CD4-positive, alpha-beta T cell treated with Interleukin-6 at 100 ng/mL for 8 hours (primary cell): ENCODE measurements at regions not wholly inside any gene's neighbourhood (a gene's known extent, or its start where the extent isn't known, plus 50 kb on each side); places are given as distances from the start of the nearest gene placed in this dataset.

Experiments used
- DNase-seq: peaks from one replicate; pipeline ENCODE4 v3.0.0-alpha.2; 2020; ENCODE audit warnings: mixed read lengths, low spot score

DNA sequence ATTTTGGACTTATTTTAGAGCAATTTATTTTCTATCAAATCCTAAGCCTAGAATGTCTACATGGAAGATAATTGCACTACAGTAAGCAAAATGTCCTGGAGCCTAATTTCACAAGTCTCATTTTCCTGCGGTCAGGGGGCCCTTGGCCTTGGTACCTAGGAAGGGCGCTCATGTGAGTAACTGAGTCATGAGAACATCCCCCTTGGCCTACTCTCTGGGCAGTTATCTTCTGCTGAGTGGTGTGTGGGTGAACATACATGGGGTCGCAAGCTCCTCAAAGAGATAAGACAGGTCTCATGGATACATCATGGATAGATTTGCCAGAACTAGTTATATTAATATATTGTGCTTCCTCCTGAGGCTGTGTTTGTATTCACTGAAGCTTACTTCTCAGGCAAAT is 211.2 kb upstream of the MARCKS start:
- no peak for DNase-seq

DNA sequence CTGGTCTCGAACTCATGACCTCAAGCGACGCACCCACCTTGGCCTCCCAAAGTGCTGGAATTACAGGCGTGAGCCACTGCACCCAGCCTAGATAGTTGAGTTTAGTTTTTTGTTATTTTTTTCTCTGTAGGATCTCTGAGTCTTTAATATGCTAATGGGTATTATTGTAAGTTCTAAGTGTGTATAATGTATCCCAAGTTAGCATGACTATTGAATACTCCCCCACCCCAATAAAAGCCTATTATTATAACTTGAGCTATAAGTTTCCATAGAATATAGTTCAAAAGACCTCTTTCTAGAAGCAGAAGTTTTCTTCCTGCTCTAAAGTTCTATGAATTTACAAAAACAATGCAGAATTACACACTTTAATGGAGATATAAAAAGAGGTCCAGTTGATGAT is 210.4 kb upstream of the MARCKS start:
- no peak for DNase-seq

DNA sequence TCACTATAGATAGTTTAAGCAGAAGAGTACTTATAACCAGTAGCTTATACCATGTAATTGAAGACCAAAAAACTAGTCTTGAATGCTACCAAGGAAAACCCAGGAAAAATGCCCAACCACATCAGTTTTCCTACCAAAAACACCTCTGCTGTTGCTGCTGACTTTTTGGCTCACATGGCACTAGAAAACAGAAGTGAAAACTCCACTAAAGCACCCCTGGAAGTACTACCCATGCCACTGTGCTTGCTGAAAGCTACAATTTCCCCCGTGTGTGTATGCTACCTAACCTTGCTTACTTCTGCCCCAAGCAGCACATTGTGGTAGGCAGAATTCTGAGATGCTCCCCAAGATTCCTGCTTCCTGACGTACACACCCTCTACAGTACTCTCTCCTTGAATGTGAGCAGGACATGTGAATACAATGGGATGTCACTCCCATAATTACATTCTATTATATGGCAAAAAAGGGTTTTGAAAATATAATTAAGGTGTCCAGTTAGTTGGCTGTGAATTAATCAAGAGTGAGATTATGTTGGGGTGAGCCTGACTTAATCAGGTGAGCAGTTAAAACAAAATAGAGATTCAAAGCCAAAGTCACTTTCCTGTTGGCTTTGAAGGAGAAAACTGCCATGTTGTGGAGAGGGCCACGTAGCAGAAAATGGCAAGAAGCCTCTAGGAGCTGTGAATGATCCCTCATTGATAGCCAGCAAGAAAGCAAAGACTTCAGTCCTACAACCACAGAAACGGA is 209.8 kb upstream of the MARCKS start:
- no peak for DNase-seq

DNA sequence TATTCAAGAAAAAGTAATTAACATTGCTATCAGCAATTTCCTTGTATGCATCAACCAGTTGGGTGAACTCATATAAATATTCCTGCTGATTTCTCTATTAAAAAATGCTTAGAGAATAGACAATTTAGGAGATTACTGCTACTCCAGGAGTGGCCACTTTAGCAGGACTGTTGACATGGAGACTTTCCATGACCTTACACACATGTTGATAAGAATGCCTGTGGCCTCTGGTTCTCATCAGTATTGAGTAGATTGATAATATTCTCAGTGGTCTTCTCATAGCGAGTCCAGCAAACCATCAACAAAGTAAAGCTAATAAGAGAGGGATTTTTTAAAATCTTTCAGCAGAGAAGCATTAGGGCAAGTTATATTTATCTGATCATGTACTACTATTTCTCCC is 208.4 kb upstream of the MARCKS start:
- no peak for DNase-seq

DNA sequence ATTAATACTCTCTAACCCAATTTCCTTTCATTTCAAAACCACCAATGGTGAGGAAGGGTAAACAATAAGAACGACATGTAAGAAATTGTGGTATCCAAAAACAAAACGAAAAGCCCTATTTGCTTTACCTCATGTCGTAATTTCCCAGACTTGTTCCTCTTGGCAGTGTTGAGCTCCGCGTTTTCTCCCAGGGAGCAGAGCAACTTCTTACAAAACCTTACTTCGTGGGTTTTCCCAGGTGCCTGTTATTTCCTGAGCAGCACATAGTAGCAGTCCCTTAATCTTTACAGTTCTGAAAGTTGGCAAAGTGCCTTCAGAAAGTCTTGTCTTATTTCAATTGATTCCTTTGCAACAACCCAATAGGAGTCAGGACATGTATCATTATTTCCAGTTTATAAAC is 207.9 kb upstream of the MARCKS start:
- DNase-seq, result no peak

DNA sequence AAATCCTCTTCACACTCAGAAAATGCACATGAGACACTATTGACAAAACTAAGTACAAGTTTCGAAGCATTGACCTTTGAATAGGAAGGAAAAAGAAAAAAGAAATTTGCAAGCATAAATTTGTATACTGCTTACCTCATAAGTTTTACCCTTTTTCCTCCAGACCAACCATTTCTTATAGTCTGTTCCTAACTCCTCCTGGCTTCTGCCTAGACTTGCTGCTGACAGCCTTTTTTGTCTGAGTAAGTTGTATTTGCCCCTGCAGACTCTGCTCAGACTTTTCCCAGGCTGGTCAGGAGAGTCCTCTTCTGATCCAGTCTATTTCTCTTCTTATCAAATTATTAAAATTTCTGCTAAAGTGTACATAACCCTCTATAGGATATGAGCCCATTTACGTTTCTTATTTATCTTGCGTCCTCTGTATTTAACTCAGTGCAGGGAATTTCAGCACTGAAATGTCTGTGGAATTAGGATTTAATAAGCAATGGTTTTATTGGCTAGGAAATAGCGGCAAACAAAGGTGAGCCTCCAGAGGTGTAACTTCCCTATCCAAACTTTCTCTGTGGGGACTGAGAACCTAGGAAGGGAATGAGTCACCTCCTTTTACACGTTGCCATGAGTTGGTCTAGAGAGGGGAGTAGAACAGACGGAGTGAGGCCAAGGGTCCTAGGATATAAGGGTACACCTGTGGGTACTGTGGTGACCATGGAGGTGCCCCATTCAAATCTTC is 207.1 kb upstream of the MARCKS start:
- no peak for DNase-seq

DNA sequence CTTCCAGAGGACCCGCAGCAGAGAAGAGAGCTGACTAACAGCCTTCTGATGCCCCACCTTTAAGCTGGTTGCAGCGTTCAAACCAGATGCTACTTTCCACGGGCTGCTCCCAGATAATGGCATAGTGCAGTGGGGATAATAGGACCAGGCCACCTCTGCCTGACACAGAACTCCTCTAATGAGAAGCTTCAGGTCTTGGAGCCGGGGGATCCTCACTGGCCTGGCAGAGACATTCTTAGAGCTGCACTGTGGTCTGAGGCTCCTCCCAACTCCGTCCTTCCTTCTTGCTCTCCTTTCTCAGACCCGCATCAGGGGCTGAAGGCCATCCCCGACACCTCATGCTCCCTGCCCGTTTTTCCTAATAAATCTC is 206.6 kb upstream of the MARCKS start:
- DNase-seq, result no peak

DNA sequence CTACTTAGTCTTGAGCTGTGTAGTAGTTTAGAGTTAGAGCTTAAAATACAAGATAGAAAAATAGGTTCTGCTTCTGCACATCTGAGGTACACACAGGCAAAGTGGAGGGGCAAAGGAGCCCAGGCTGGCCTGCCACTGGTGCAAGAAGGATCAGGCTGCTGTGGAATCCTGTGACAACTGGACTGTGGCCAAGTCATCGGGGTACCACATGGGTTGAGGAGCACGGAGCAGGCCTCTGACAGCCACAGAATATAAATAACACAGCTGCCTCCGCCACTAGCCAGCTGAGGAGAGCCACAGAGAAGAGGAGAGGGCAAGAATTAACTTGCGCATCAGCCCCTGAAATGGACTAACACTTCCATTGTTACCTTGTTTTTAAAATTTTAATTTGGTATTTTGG is 206.0 kb upstream of the MARCKS start:
- DNase-seq, result no peak

DNA sequence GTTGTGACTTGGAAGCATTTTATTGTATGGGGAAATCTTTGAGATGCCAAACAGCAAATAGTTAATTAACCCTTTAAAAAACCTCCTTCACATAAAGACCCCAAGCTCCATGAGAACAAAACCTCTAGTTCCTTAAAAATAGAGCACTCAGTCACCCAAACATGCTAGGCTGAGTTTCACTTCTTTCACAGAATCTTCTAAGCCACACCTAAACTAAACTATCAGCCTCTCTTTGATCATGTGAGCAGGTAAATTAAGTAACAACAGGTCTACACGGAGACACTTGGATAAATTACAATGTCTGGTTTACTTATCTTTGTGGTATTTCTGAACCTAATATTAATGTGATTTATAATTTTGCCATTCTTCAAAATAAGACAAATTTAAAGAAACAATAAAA is 205.2 kb upstream of the MARCKS start:
- no peak for DNase-seq

DNA sequence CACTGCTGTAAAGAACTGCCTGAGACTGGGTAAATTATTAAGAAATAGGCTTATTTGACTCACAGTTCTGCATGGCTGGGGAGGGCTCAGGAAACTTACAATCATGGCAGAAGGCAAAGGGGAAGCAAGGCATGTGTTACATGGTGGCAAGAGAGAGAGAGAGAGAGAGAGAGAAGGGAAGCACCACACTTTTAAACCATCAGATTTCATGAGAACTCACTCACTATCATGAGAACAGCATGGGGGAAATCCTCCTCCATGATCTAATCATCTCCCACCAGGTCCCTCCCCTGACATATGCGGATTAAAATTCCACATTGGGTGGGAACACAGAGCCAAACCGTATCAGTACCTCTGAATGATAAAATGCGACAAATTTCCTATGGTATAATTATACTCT is 203.9 kb upstream of the MARCKS start:
- DNase-seq, result no peak

DNA sequence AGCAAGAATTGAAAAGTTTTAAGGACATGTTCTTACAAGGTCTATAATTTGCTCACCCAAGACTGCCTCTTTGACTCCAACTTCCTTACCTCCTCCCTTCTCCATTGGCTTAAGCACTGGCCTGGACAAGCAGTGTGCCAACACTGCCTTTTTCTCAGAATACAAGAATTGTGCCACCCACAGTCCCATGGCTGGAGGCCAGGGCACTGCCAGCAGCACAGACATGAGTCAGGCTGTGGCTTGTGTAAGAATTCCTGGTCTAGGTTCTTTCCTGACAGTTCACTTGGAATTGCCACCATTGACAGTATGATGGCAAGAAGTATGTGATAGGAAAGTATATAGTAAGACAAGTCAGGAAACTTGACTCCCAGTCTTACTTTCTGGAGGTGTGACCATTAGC is 202.7 kb upstream of the MARCKS start:
- no peak for DNase-seq

DNA sequence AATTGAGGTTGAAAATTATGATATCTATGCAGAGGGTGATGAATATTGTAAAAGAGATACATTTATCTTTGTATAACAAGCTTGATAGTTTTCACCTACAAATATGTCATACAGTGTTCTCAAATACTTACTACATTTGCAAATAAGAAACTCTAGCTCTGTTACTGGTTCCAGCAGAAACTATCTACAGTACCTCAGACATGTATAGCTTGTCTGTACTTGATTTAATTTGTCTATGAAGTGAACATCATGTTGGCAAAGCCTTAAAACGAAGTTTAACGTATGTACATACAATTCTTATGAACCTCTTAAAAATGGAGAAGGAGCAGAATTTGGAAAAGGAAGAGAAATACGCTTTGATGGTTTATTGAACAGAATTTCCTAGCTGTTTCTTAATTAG is 201.4 kb upstream of the MARCKS start:
- DNase-seq, result no peak

DNA sequence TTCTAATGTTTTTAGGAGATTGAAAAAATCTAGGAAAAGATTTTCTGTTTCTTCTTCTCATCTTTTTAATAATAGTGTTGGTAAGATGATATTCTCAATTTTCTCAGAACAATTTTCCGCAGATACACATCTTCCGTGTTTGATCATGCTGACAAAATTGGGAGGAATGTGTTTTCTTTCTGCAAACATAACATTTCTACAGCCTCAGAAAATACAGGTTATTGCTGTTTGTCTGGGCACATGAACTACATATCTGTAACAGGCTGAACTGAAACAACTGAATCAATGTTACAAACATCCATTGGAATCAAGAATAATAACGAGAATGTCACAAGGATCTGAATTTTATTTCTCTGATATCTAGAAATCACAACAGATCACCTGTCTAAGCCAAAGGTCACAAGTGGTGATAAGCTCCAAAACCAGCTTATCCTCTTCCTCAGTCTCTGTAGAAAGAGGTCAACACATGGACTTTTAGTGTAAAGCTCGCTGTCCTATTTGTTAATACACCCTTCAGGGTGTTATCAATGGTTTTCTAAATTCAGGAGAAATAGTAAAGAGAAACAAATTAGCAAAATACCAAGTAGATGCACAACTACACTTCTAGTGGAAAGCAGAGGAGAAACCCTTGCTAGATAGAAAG is 197.3 kb upstream of the MARCKS start:
- DNase-seq, result no peak

DNA sequence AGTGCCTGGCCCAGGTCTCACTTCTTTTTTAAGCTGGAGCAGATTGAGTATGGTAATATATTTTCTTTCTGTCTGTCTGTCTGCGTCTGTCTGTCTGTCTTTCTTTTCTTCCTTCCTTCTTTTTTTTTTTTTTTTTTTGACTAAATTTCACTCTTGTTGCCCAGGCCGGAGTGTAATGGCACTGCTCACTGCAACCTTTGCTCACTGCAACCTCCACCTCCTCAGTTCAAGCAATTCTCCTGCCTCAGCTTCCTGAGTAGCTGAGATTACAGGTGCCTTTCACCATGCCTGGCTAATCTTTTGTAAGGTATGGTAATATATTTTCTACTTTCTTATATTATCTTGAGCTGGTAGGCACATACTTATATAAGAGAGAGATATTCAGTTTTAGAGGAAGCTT is 196.3 kb upstream of the MARCKS start:
- DNase-seq, result no peak

DNA sequence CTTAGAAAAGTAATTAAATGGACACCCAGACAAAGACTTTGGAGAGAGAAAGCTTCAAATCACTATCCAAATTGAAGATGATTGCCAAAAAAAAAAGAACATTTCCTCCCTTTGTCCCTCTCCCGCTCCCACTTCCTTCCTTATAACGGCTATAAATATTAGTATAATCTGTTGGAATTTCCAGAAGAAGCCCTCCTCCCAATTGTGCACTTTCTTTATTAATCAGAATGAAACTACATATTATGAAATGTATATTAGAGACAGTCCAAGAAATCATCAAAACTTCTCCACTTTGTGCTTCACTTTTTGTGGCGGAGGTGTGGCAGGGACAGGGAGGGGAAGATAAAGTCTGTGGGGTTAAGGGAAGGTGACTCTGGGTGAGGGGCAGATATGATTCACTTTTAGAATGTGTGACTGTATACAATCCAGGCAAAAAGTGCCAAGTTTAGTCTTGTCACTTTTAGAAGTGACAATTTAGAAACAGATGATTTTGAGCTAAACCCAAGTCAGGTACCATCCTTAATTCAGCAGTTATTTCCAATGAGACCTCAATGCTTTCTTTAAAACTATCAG is 195.0 kb upstream of the MARCKS start:
- no peak for DNase-seq

DNA sequence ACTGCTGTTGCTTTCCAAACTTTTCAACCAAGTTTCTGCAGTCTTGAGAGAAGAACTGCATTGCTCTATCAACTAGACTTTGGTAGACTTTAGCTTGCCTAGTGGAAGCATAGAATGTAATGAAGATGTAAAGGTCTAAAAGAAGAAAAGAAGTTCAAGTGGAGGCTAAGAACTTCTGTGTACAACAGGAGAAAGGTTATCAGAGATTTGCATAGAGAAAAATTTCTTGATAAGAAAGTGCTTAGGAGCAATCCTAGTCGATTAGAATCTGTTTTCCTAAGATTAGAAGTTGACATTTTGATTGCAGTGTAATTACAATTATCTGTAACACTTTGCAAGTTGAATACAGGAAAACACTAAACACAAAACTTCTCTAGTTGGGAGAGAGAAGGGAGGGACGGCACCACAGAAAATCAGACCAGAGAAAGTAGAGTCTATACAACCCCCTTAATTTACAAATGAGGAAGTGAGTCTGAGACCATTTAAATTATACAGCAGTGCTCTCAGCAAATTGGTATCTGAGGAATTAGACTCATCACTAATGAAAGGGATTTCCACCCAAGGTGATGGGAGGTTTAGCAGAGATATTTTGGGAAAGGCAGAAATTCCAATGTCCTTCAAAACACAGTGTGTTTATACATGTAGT is 194.3 kb upstream of the MARCKS start:
- DNase-seq, result no peak

DNA sequence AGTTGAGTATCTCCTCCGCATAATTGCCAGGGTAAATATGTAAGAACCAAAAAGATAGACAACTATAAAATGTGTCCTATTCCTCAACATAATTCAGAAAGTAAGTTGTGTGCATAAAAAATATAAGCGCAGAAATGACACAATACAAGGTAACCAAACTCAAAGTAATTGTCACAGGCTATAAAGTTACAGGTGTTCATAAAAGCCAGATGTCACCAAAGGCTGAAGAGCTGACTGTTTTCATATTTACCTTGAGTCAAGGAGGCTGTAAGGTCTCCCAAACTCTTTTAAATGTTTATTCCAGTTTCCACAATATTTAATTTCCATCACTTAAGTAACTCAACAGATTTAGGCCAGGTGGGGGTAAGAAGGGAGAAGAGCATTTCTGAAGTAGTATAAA is 192.2 kb upstream of the MARCKS start:
- DNase-seq, result no peak

DNA sequence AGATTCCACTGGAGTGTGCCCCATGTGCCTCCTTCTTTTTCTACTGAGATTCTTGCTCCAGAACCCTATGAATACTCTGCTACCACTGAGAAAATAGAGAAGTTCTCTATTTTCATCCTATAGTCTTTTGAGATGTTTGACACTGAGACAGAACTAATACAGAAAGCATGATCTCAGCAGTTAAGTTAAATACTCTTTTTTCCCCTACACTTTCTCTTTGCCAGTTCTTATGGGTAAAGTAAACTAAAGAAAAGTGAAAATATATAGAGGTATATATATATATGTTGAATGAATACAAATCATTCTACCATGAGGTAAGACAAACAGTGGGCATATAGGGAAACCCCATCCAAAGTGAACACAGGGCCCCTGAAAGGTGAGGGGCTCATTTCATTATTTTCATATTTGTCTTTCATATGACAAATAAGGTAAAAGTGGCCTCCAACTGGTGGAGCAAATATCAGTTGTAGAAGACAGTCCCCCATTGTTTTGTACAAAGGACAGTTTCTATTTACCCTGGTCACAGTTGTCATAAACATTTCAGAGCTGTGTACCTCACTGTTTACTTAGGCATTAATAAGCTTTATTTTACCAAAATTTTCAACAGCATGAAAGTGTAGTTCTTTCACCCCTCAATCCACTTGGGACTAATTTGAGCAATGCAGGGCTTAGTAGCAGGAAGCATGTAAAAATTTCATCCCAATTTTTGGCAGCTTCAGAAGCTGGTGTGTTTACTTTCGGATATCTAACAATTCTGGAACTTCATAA is 188.3 kb upstream of the MARCKS start:
- no peak for DNase-seq

DNA sequence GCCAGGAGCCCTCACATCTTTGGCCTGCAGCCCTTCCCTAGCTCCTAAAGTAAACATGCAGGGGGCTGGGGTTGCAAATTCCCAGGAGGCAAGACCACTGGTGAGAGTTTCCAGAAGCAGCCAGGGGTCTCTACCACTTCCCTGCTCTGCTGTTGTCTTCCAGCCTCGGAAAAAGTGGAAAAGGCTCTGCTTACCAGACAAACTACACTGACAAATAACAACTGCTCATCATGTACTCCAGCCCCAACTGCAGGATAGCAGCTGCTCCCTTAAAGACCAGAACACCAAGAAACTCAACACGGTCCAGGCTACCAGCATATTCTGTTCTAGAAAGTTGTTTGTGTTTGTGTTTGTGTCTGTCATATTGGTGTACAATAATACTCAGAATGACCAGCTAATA is 187.5 kb upstream of the MARCKS start:
- DNase-seq, result no peak

DNA sequence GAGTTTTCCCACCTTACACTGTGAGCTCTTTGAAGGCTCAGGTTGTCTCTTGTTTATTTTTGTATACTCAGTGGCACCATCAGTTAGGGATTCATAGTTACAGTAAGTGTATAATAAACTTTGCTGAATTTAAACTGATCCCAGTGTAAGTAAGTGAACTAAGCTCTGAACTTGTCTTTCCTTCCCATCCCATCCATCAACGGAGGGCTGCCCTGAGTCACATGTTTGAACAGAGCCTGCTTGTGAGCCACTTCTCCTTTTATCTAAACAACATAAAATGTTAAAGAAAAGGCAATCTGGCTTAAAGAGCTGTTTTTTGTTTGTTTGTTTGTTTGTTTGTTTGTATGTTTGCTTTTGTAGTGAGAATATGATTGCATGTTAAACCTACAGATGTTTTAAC is 185.7 kb upstream of the MARCKS start:
- no peak for DNase-seq

DNA sequence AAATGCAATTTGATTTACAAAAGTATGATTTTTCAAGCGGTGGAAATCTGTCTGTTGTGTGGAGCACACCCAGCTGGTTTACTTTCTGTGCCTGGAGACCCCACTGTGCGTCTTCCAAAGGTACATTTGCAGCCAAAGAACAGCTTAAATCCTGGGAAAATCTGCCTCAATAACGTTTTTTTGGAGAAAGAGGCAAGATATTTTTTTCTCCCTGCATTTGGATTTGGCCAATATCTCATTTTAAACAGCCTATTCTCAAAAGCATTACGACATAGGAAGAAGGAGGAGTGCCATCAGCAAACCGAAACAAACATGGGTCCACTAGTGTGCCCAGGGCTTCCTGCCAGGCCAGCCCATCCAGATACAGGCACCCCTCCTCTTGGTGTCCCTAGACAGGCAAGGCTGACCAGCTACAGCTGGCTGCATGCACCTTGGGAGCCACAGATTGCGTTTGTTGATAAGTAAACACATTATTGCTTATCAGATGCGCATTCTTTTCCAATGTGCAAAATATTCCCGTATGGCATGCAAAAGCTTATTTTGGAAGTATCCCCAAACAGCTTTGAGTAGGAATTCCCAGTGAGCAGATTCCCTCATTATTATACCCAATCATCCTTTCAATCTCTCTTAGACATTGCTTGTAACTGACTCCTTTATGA is 184.5 kb upstream of the MARCKS start:
- no peak for DNase-seq
